ENCODE measurements at regions not wholly inside any gene's neighbourhood (a gene's known extent, or its start where the extent isn't known, plus 50 kb on each side); places are given as distances from the start of the nearest gene placed in this dataset.

DNA sequence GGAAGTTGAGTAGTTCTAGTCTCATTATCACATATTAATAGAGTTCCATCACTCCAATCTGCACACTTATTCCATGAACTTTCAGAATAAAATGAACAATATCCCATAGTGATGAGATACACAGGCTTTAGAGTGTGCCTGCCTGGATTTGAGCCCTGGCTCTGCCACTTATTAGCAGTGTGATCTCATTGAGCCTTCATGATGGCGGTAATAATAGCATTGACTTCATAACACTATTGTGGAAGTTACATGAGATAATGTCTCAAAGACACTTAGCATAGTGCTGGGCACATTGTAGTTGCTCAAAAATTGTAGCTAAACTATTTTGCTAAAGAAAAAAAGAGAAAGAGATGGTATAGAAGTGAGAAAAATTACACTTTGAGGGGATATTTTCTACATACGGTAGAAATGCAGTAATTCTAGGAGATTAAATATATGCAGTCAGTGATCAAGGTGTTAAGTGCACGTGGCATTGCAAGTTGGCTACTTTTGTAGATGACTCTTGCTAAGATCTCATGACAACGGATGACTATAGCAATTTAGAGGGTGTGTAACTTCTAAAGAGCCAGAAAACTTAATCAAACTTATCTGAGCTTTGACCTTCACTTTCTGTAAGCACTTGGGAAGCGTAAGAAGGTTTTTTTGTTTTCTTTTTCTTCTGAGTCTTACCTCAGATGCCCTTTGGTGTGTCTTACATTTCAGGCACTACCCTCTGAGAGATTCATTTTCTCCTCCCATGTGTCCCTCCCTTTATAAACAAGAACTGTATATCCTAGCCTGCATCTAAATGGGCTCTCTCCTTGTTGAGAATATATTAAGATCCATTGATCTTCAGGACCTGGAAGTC lies 380.6 kb upstream of the NR3C2 start:
- TF ChIP-seq, protein P1, sequence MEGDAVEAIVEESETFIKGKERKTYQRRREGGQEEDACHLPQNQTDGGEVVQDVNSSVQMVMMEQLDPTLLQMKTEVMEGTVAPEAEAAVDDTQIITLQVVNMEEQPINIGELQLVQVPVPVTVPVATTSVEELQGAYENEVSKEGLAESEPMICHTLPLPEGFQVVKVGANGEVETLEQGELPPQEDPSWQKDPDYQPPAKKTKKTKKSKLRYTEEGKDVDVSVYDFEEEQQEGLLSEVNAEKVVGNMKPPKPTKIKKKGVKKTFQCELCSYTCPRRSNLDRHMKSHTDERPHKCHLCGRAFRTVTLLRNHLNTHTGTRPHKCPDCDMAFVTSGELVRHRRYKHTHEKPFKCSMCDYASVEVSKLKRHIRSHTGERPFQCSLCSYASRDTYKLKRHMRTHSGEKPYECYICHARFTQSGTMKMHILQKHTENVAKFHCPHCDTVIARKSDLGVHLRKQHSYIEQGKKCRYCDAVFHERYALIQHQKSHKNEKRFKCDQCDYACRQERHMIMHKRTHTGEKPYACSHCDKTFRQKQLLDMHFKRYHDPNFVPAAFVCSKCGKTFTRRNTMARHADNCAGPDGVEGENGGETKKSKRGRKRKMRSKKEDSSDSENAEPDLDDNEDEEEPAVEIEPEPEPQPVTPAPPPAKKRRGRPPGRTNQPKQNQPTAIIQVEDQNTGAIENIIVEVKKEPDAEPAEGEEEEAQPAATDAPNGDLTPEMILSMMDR (IDR thresholded peaks at IDR 0.05): no peak
- no peak for TF ChIP-seq POLR2A (IDR thresholded peaks at IDR 0.05)
- Histone ChIP-seq H3K4me3 (no peak overlapping the region), H3K36me3 (no peaks in the 10 kb centered on the region), H3K9me3 (no peaks in the 10 kb centered on the region), H3K27me3 (no peaks in the 10 kb centered on the region), H3K27ac (no peak overlapping the region), H3K4me1 (peaks cover 0 to 9% (median 3%) of the 10 kb centered on the region in 4 donors)
- DNase-seq: no peak

DNA sequence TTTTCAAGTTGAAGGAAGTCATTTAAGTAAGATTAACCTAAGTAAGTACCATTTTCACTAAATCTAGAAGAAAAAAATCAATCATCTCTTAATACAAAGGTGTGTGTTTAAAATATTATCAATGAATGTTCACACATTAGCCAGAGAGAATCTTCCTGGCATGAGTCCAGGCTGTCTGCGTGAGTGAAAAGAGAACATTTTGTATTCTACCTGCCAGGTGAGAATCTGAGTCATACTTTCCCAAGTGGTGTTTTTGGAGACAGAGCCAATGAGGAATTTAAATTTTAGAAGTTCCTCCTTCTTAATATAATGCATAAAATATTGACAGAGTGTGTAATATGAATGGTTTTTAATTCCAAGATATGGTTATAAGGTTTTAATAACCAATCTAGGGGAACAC lies 371.8 kb upstream of the NR3C2 start:
- H3K4me3 ChIP-seq: no peak overlapping the region
- no peaks in the 10 kb centered on the region for H3K4me1 ChIP-seq
- H3K27ac ChIP-seq: no peak overlapping the region
- no peaks in the 10 kb centered on the region for H3K27me3 ChIP-seq
- DNase-seq: no peak
- no peak for TF ChIP-seq POLR2A (IDR thresholded peaks at IDR 0.05)
- TF ChIP-seq, protein P1 (IDR thresholded peaks at IDR 0.05): no peak
- H3K36me3 ChIP-seq: no peaks in the 10 kb centered on the region
- H3K9me3 ChIP-seq: no peaks in the 10 kb centered on the region

DNA sequence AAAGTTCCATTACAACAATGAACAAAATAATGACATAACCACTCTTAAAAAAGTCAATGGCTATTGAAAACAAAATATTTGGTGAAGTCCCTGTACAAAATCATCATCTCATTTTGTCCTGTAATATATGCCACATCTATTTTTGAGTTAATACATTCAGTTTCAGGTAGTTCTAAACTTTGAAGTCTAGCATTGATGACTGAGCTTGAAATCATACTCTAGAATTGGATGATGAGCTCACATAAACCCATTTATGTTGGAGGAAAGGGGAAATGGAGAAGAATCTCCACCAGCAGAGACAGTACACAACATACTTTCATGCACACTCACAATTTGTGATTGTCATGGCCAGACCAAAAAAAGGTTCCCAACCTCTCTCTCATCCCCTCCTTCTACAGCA lies 371.1 kb upstream of the NR3C2 start:
- TF ChIP-seq, protein P1 (IDR thresholded peaks at IDR 0.05): no peak
- no peak for TF ChIP-seq POLR2A (IDR thresholded peaks at IDR 0.05)
- H3K36me3 ChIP-seq: no peaks in the 10 kb centered on the region

DNA sequence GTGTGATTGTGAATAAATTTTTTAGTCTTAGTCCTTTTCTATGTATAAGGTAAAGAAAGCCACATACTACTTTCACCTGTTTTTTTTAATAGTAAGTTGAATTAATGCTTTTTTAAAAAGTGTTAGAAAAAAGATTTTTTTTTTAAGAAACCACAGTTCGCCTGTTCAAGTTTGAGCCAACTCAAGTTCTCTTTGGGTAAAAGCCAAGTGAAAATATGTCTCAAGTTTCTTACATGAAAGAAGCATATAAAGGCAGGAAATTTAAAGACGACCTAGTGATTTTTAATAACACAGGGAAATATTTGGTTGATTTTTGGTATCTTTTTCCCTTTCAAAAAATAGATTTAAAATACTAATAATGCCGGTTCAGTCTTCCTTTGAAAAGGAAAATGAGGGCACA lies 369.9 kb upstream of the NR3C2 start:
- no peaks in the 10 kb centered on the region for H3K27me3 ChIP-seq
- no peak overlapping the region for H3K4me3 ChIP-seq
- no peak for DNase-seq
- TF ChIP-seq POLR2A (IDR thresholded peaks at IDR 0.05): no peak
- TF ChIP-seq, protein P1 (IDR thresholded peaks at IDR 0.05): no peak
- no peaks in the 10 kb centered on the region for H3K36me3 ChIP-seq
- H3K4me1 ChIP-seq: no peaks in the 10 kb centered on the region
- no peaks in the 10 kb centered on the region for H3K9me3 ChIP-seq
- H3K27ac ChIP-seq: no peak overlapping the region

More for the DNA sequence above, 371.1 kb upstream of the NR3C2 start:
- Histone ChIP-seq H3K27me3 (no peaks in the 10 kb centered on the region), H3K4me1 (no peaks in the 10 kb centered on the region), H3K27ac (no peak overlapping the region), H3K9me3 (no peaks in the 10 kb centered on the region), H3K4me3 (no peak overlapping the region)
- no peak for DNase-seq

DNA sequence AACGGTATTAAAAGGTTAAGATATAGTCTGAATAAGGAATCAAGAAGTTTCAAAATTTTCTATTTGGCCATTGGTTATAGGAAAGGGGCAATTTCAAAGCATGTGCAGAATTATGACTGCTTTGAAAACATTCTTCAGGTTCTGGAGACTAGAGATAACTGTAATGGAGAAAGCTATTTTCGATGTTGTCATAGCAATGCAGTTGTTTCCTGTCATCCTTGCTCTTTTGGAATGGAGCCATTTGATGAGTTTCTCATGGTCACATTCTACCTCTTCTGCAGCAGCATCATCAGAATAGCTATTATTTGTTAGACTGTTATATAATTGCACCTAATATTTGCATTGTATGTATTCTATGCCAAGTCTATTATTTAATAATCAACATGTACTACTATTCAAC lies 368.2 kb upstream of the NR3C2 start:
- TF ChIP-seq, protein P1 (IDR thresholded peaks at IDR 0.05): no peak
- TF ChIP-seq POLR2A (IDR thresholded peaks at IDR 0.05): no peak
- Histone ChIP-seq H3K4me3 (no peak overlapping the region), H3K27me3 (no peaks in the 10 kb centered on the region), H3K4me1 (no peaks in the 10 kb centered on the region), H3K36me3 (no peaks in the 10 kb centered on the region), H3K9me3 (no peaks in the 10 kb centered on the region), H3K27ac (no peak overlapping the region)
- DNase-seq: no peak

Measured in Peyer's patch (tissue), 4 donors.